SK-N-SH (cell line): ENCODE measurements at regions not wholly inside any gene's neighbourhood (a gene's known extent, or its start where the extent isn't known, plus 50 kb on each side); places are given as distances from the start of the nearest gene placed in this dataset.

Source experiments
- CTCF ChIA-PET: fragments of 300-600, 350-600 bp; formaldehyde crosslinking; extraction: SDS; loops from one replicate; lab custom pipeline; 2021; lab: Yijun Ruan, JAX
- POLR2A ChIA-PET: fragments of 350-600 bp; sonication (Branson Sonifier 250); formaldehyde crosslinking; extraction: SDS; loops from one replicate; lab custom pipeline; 2020; ENCODE audit warnings: antibody characterized with exemption, inconsistent platforms; lab: Yijun Ruan, JAX
- DNase-seq: peaks from one replicate; pipeline ENCODE4 v3.0.0; 2012
- H2AFZ ChIP-seq: fragments of 200-600 bp; sonication (generic); 2 replicates; pipeline ENCODE4 v1.8.1; 2016; ENCODE audit warnings: antibody characterized with exemption, mild to moderate bottlenecking, low read depth
- H3F3A ChIP-seq: fragments of 200-600 bp; sonication (generic); replicated peaks from 2 replicates; pipeline ENCODE3; 2016; ENCODE audit warnings: antibody characterized with exemption, mild to moderate bottlenecking; ENCODE audit not compliant: insufficient read depth
- H3K27ac ChIP-seq, 2 experiments: fragments of 200-500 bp in 1 of 2; fragments of 200-600 bp in 1 of 2; sonication (Bioruptor generic) in 1 of 2; sonication (generic), shearing (Covaris generic) in 1 of 2; 2 replicates each; pipeline versions ENCODE4 v1.5.1 to v1.6.1; 2014 to 2016; ENCODE audit warnings: low read depth in 2 of 2, inconsistent platforms in 1 of 2, low read length in 1 of 2, mild to moderate bottlenecking in 1 of 2, mixed read lengths in 1 of 2
- H3K27me3 ChIP-seq: fragments of 200-600 bp; sonication (generic), shearing (Covaris generic); 2 replicates; pipeline ENCODE4 v1.6.1; 2016; ENCODE audit warnings: mixed run types; ENCODE audit not compliant: insufficient read depth
- H3K36me3 ChIP-seq, 2 experiments: fragments of 200-500 bp in 1 of 2; fragments of 200-600 bp in 1 of 2; sonication (Bioruptor generic) in 1 of 2; sonication (generic) in 1 of 2; replicated peaks in 1 of 2; 2 replicates each; pipeline versions ENCODE3 to v1.5.1; 2014 to 2016; ENCODE audit warnings: low read length in 1 of 2, mild to moderate bottlenecking in 1 of 2; ENCODE audit not compliant: insufficient read depth in 2 of 2, control insufficient read depth in 1 of 2
- H3K4me1 ChIP-seq, 2 experiments: fragments of 200-500 bp in 1 of 2; fragments of 200-600 bp in 1 of 2; sonication (Bioruptor generic) in 1 of 2; sonication (generic), shearing (Covaris generic) in 1 of 2; 2 replicates each; pipeline versions ENCODE4 v1.5.1 to v1.6.1; 2014 to 2016; ENCODE audit warnings: low read depth in 1 of 2, low read length in 1 of 2, mixed run types in 1 of 2; ENCODE audit not compliant: insufficient read depth in 2 of 2, control insufficient read depth in 1 of 2
- H3K4me2 ChIP-seq: fragments of 200-600 bp; sonication (generic), shearing (Covaris generic); 2 replicates; pipeline ENCODE4 v1.6.1; 2017; ENCODE audit warnings: mixed run types
- H3K4me3 ChIP-seq, 2 experiments: fragments of 200-500 bp in 1 of 2; fragments of 200-600 bp in 1 of 2; sonication (Bioruptor generic) in 1 of 2; sonication (generic), shearing (Covaris generic) in 1 of 2; 2 replicates each; pipeline versions ENCODE4 v1.5.1 to v1.8.1; 2014 to 2016; ENCODE audit warnings: low read depth in 2 of 2, inconsistent platforms in 1 of 2, low read length in 1 of 2, mild to moderate bottlenecking in 1 of 2, mixed read lengths in 1 of 2, moderate library complexity in 1 of 2
- H3K79me2 ChIP-seq: fragments of 200-600 bp; sonication (generic); 2 replicates; pipeline ENCODE4 v1.8.1; 2017; ENCODE audit warnings: mild to moderate bottlenecking; ENCODE audit not compliant: insufficient read depth
- H3K9ac ChIP-seq: fragments of 200-600 bp; sonication (generic); 2 replicates; pipeline ENCODE4 v1.6.1; 2017; ENCODE audit warnings: mixed run types
- H3K9me2 ChIP-seq: fragments of 200-600 bp; sonication (generic); 2 replicates; pipeline ENCODE4 v1.6.1; 2017; ENCODE audit warnings: mixed run types
- H3K9me3 ChIP-seq: fragments of 200-600 bp; sonication (generic); 2 replicates; pipeline ENCODE4 v1.6.1; 2017; ENCODE audit warnings: mixed run types, mild to moderate bottlenecking, moderate library complexity
- H4K20me1 ChIP-seq: fragments of 200-600 bp; sonication (generic); 2 replicates; pipeline ENCODE4 v1.6.1; 2017; ENCODE audit warnings: mild to moderate bottlenecking, mixed run types; ENCODE audit not compliant: insufficient read depth
- CHD2 ChIP-seq: fragments of 150-350 bp; IDR thresholded peaks from 2 replicates; pipeline ENCODE4 v1.6.1; 2018; ENCODE audit warnings: low read length; ENCODE audit not compliant: partially characterized antibody
- EP300 ChIP-seq, 2 experiments: IDR thresholded peaks; 2 replicates each; pipeline versions ENCODE4 v1.4.0 to v1.6.1; 2012; ENCODE audit warnings: borderline replicate concordance in 1 of 2, low read depth in 1 of 2, low read length in 1 of 2
- FOXM1 ChIP-seq: IDR thresholded peaks from 2 replicates; pipeline ENCODE4 v1.4.0; 2012; ENCODE audit warnings: low read depth, mild to moderate bottlenecking
- GABPA ChIP-seq: IDR thresholded peaks from 2 replicates; pipeline ENCODE4 v1.4.0; 2012; ENCODE audit warnings: low read depth, mild to moderate bottlenecking
- MEF2A ChIP-seq: IDR thresholded peaks from 2 replicates; pipeline ENCODE4 v1.4.0; 2012; ENCODE audit warnings: low read depth, borderline replicate concordance
- NFIC ChIP-seq: IDR thresholded peaks from 2 replicates; pipeline ENCODE4 v1.4.0; 2012; ENCODE audit warnings: borderline replicate concordance
- NRF1 ChIP-seq: IDR thresholded peaks from 2 replicates; pipeline ENCODE4 v1.6.1; 2012; ENCODE audit warnings: low read depth, mild to moderate bottlenecking, low read length
- RAD21 ChIP-seq: IDR thresholded peaks from 2 replicates; pipeline ENCODE4 v1.6.1; 2012; ENCODE audit warnings: mild to moderate bottlenecking, low read length
- TCF12 ChIP-seq: IDR thresholded peaks from 2 replicates; pipeline ENCODE4 v1.4.0; 2012
- TEAD4 ChIP-seq: IDR thresholded peaks from 2 replicates; pipeline ENCODE4 v1.4.0; 2012; ENCODE audit warnings: mild to moderate bottlenecking, borderline replicate concordance; ENCODE audit not compliant: insufficient read depth
- USF1 ChIP-seq: IDR thresholded peaks from 2 replicates; pipeline ENCODE4 v1.4.0; 2012; ENCODE audit warnings: low read depth, borderline replicate concordance
- YY1 ChIP-seq: IDR thresholded peaks from 2 replicates; pipeline ENCODE4 v1.4.0; 2012; ENCODE audit warnings: low read depth, mild to moderate bottlenecking
- WGBS: methylation state at CpG from one replicate; pipeline ENCODE4 v1.1.6; 2017; ENCODE audit warnings: low lambda C conversion rate; 5-methylcytosine and 5-hydroxymethylcytosine counted together
- TF ChIP-seq, protein P1 (sequence below): fragments of 200-600 bp; sonication (generic); IDR thresholded peaks from 2 replicates; pipeline ENCODE4 v1.6.1; 2017; ENCODE audit warnings: antibody characterized with exemption, mild to moderate bottlenecking, moderate library complexity
- TF ChIP-seq, protein P2 (sequence below): IDR thresholded peaks from 2 replicates; pipeline ENCODE4 v1.4.0; 2012; ENCODE audit warnings: low read depth, borderline replicate concordance
- TF ChIP-seq, protein P3 (sequence below): fragments of 150-350 bp; IDR thresholded peaks from 2 replicates; pipeline ENCODE4 v1.6.1; 2016; ENCODE audit warnings: mild to moderate bottlenecking, low read depth, low read length

DNA sequence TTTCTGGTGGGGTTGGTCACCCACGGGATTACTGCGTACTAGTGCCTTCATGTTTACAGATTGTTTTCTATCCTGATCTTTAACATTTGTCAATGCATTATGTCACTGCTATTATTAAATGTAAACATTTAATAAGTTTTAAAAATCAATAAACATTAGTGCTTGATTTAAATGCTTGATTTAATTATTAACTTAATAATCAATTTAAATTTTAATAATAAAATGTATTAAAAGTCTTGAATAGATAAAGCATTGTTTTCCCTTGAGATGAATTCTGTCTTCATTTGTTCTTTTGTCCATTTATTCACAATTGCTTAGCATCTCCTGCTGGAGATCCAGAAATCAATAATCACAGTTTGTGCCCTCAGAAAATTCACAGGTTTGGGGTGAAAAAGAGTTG lies 201.8 kb upstream of the HDAC9 start (continued):
- TF ChIP-seq, protein P1, sequence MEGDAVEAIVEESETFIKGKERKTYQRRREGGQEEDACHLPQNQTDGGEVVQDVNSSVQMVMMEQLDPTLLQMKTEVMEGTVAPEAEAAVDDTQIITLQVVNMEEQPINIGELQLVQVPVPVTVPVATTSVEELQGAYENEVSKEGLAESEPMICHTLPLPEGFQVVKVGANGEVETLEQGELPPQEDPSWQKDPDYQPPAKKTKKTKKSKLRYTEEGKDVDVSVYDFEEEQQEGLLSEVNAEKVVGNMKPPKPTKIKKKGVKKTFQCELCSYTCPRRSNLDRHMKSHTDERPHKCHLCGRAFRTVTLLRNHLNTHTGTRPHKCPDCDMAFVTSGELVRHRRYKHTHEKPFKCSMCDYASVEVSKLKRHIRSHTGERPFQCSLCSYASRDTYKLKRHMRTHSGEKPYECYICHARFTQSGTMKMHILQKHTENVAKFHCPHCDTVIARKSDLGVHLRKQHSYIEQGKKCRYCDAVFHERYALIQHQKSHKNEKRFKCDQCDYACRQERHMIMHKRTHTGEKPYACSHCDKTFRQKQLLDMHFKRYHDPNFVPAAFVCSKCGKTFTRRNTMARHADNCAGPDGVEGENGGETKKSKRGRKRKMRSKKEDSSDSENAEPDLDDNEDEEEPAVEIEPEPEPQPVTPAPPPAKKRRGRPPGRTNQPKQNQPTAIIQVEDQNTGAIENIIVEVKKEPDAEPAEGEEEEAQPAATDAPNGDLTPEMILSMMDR, result no peak

DNA sequence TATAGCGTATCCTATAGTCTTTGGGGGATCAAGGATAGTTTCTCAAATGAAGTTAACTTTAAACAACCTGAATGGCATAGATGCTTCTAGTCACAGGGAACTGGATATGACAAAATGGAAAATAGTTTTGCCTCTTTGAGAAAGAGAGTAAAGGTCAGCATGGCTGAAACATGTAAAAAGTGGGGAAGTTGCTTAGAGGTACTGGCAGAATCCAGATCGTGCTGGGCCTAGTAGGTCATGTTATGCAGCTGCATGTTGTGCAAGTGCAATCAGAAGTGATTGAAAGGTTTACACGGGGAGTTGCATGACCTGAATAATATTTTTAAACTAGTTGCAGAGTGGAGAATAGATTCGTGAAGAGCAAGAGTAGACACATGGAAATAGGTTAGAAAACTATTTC lies 201.1 kb upstream of the HDAC9 start:
- no peak overlapping the region for H2AFZ ChIP-seq
- no peak for DNase-seq
- H3K36me3 ChIP-seq, result no peaks in the 10 kb centered on the region
- TF ChIP-seq TEAD4, result no peak
- TF ChIP-seq NFIC, result no peak
- TF ChIP-seq USF1, result no peak
- TF ChIP-seq, protein P2, sequence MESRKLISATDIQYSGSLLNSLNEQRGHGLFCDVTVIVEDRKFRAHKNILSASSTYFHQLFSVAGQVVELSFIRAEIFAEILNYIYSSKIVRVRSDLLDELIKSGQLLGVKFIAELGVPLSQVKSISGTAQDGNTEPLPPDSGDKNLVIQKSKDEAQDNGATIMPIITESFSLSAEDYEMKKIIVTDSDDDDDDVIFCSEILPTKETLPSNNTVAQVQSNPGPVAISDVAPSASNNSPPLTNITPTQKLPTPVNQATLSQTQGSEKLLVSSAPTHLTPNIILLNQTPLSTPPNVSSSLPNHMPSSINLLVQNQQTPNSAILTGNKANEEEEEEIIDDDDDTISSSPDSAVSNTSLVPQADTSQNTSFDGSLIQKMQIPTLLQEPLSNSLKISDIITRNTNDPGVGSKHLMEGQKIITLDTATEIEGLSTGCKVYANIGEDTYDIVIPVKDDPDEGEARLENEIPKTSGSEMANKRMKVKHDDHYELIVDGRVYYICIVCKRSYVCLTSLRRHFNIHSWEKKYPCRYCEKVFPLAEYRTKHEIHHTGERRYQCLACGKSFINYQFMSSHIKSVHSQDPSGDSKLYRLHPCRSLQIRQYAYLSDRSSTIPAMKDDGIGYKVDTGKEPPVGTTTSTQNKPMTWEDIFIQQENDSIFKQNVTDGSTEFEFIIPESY, result no peak
- no peak for TF ChIP-seq EP300 (IDR thresholded peaks at IDR 0.05; ENCODE audit: borderline replicate concordance in 1 of 2, low read depth in 1 of 2, low read length in 1 of 2)
- TF ChIP-seq, protein P3, sequence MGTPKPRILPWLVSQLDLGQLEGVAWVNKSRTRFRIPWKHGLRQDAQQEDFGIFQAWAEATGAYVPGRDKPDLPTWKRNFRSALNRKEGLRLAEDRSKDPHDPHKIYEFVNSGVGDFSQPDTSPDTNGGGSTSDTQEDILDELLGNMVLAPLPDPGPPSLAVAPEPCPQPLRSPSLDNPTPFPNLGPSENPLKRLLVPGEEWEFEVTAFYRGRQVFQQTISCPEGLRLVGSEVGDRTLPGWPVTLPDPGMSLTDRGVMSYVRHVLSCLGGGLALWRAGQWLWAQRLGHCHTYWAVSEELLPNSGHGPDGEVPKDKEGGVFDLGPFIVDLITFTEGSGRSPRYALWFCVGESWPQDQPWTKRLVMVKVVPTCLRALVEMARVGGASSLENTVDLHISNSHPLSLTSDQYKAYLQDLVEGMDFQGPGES, result no peak
- TF ChIP-seq CHD2, result no peak
- no peak for TF ChIP-seq YY1
- TF ChIP-seq MEF2A, result no peak
- TF ChIP-seq GABPA, result no peak
- no peak for TF ChIP-seq TCF12
- no peak for TF ChIP-seq NRF1
- no peak for TF ChIP-seq FOXM1
- no peak for TF ChIP-seq RAD21
- TF ChIP-seq, all 33 proteins: peak for 0
- no peaks in the 10 kb centered on the region for H3F3A ChIP-seq
- H3K4me2 ChIP-seq, result no peak overlapping the region
- peaks cover 5% of the 10 kb centered on the region; the same call in 1 of the 2 replicates for H3K27me3 ChIP-seq
- POLR2A ChIA-PET, result no interaction called here
- no peaks in the 10 kb centered on the region for H4K20me1 ChIP-seq
- no peak overlapping the region for H3K4me3 ChIP-seq
- H3K27ac ChIP-seq, result no peak overlapping the region
- CTCF ChIA-PET, result interaction anchor here (1.1 kb wide), 1 partner anchor 26 kb away, joined by 6 read pairs; no protein-coding TSS in a partner anchor
- WGBS, result 21% methylated on average over 4 of the region's 4 CpGs
- H3K4me1 ChIP-seq, result no peaks in the 10 kb centered on the region
- H3K9ac ChIP-seq, result no peak overlapping the region
- no peaks in the 10 kb centered on the region for H3K79me2 ChIP-seq
- H3K9me2 ChIP-seq, result no peaks in the 10 kb centered on the region
- no peaks in the 10 kb centered on the region for H3K9me3 ChIP-seq
